GM12878 (cell line): ENCODE measurements at regions not wholly inside any gene's neighbourhood (a gene's known extent, or its start where the extent isn't known, plus 50 kb on each side); places are given as distances from the start of the nearest gene placed in this dataset.

Source experiments
- ESRRA ChIP-seq: IDR thresholded peaks from 2 replicates; pipeline ENCODE4 v1.6.1; 2012; ENCODE audit warnings: mild to moderate bottlenecking, low read length, improper control_type of control experiment
- TF ChIP-seq, protein P1 (sequence below), 3 experiments: IDR thresholded peaks in 2 of 3; conservative IDR thresholded peaks in 1 of 3; 2 replicates each; pipeline ENCODE4 v1.5.1; 2011; ENCODE audit warnings: low read depth in 3 of 3, low read length in 3 of 3, mild to moderate bottlenecking in 3 of 3, control low read depth in 2 of 3, moderate library complexity in 2 of 3, inconsistent platforms in 1 of 3, mixed read lengths in 1 of 3; ENCODE audit not compliant: control insufficient read depth in 2 of 3, insufficient read depth in 1 of 3; ENCODE audit errors: extremely low read depth in 1 of 3

GRCh38 chr13:112177450-112178288 lies 110.7 kb downstream of the SOX1 start:
- TF ChIP-seq, protein P1, sequence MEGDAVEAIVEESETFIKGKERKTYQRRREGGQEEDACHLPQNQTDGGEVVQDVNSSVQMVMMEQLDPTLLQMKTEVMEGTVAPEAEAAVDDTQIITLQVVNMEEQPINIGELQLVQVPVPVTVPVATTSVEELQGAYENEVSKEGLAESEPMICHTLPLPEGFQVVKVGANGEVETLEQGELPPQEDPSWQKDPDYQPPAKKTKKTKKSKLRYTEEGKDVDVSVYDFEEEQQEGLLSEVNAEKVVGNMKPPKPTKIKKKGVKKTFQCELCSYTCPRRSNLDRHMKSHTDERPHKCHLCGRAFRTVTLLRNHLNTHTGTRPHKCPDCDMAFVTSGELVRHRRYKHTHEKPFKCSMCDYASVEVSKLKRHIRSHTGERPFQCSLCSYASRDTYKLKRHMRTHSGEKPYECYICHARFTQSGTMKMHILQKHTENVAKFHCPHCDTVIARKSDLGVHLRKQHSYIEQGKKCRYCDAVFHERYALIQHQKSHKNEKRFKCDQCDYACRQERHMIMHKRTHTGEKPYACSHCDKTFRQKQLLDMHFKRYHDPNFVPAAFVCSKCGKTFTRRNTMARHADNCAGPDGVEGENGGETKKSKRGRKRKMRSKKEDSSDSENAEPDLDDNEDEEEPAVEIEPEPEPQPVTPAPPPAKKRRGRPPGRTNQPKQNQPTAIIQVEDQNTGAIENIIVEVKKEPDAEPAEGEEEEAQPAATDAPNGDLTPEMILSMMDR (IDR thresholded peaks at IDR 0.05 in 2 of 3, conservative IDR thresholded peaks at IDR 0.05 in 1 of 3; ENCODE audit: control insufficient read depth in 2 of 3, extremely low read depth in 1 of 3, insufficient read depth in 1 of 3, low read depth in 3 of 3, low read length in 3 of 3), result no peak
- no peak for TF ChIP-seq ESRRA
